ENCODE measurements at regions not wholly inside any gene's neighbourhood (a gene's known extent, or its start where the extent isn't known, plus 50 kb on each side); places are given as distances from the start of the nearest gene placed in this dataset.

GRCh38 chr6:21769968-21770367, 176.4 kb downstream of the SOX4 start:
- TF ChIP-seq CTCF (IDR thresholded peaks at IDR 0.05) (no peak), POLR2A (IDR thresholded peaks at IDR 0.05) (no peak)

Measured in adrenal gland (tissue), 5 donors.